Brain microvascular endothelial cell (primary cell): ENCODE measurements at regions not wholly inside any gene's neighbourhood (a gene's known extent, or its start where the extent isn't known, plus 50 kb on each side); places are given as distances from the start of the nearest gene placed in this dataset.

Experiments
- DNase-seq: peaks from one replicate; pipeline ENCODE4 v3.0.0-alpha.2; 2020
- H3K27ac ChIP-seq: fragments of 250-450 bp; sonication (Bioruptor Pico); 2 replicates; pipeline ENCODE4 v1.5.1; 2020; ENCODE audit warnings: mild to moderate bottlenecking, moderate library complexity
- H3K27me3 ChIP-seq: fragments of 250-450 bp; sonication (Bioruptor Pico); replicated peaks from 2 replicates; pipeline ENCODE4 v1.5.1; 2020; ENCODE audit warnings: mild to moderate bottlenecking
- H3K36me3 ChIP-seq: fragments of 250-450 bp; sonication (Bioruptor Pico); replicated peaks from 2 replicates; pipeline ENCODE4 v1.5.1; 2020; ENCODE audit warnings: mild to moderate bottlenecking
- H3K4me3 ChIP-seq: 2 replicates; pipeline ENCODE4 v1.5.1; 2011; ENCODE audit warnings: low read depth, mild to moderate bottlenecking, control low read depth, low read length, moderate library complexity
- CTCF ChIP-seq: IDR thresholded peaks from 2 replicates; pipeline ENCODE4 v1.5.1; 2011; ENCODE audit warnings: low read depth, mild to moderate bottlenecking, moderate library complexity, low read length, control low read depth, inconsistent platforms; ENCODE audit errors: missing control alignments
- in situ Hi-C: cut with HindIII; loops from 2 replicates; pipeline ENCODE4 v1.10.0; 2017; ENCODE audit warnings: low sequenced_read_pairs, low pct_ligation_motif_present

GRCh38 chr14:23722675-23723074, 86.5 kb downstream of the DHRS2 start:
- H3K4me3 ChIP-seq, result no peak overlapping the region
- H3K36me3 ChIP-seq, result no peaks in the 10 kb centered on the region
- no peak for DNase-seq
- in situ Hi-C loops, result no loop called here
- H3K27me3 ChIP-seq, result no peaks in the 10 kb centered on the region
- TF ChIP-seq CTCF, result no peak
- H3K27ac ChIP-seq, result no peak overlapping the region

GRCh38 chr14:23723911-23724310, 87.7 kb downstream of the DHRS2 start:
- DNase-seq, result no peak
- in situ Hi-C loops, result no loop called here
- Histone ChIP-seq H3K36me3 (no peaks in the 10 kb centered on the region), H3K4me3 (no peak overlapping the region), H3K27me3 (no peaks in the 10 kb centered on the region), H3K27ac (no peak overlapping the region)
- no peak for TF ChIP-seq CTCF

- no peak overlapping the region for H3K27ac ChIP-seq
- no peaks in the 10 kb centered on the region for H3K36me3 ChIP-seq
- no peak for TF ChIP-seq CTCF
- H3K27me3 ChIP-seq, result no peaks in the 10 kb centered on the region
- in situ Hi-C loops, result no loop called here
- DNase-seq, result no peak
- no peak overlapping the region for H3K4me3 ChIP-seq
Measured at GRCh38 chr14:23725528-23725927, 89.4 kb downstream of the DHRS2 start.

- Histone ChIP-seq H3K4me3 (no peak overlapping the region), H3K27me3 (no peaks in the 10 kb centered on the region), H3K27ac (no peak overlapping the region), H3K36me3 (no peaks in the 10 kb centered on the region)
- no peak for DNase-seq
- in situ Hi-C loops, result no loop called here
- no peak for TF ChIP-seq CTCF
Measured at GRCh38 chr14:23725980-23726710, 90.0 kb downstream of the DHRS2 start.

- no peaks in the 10 kb centered on the region for H3K27me3 ChIP-seq
- peak; percentile 58 for DNase-seq
- no peaks in the 10 kb centered on the region for H3K36me3 ChIP-seq
- H3K27ac ChIP-seq, result no peak overlapping the region
- no peak overlapping the region for H3K4me3 ChIP-seq
- in situ Hi-C loops, result no loop called here
- TF ChIP-seq CTCF, result peak; percentile 56
Measured at GRCh38 chr14:23727566-23728335, 91.6 kb downstream of the DHRS2 start.
